ENCODE measurements at regions not wholly inside any gene's neighbourhood (a gene's known extent, or its start where the extent isn't known, plus 50 kb on each side); places are given as distances from the start of the nearest gene placed in this dataset.

- TF ChIP-seq, protein P1, sequence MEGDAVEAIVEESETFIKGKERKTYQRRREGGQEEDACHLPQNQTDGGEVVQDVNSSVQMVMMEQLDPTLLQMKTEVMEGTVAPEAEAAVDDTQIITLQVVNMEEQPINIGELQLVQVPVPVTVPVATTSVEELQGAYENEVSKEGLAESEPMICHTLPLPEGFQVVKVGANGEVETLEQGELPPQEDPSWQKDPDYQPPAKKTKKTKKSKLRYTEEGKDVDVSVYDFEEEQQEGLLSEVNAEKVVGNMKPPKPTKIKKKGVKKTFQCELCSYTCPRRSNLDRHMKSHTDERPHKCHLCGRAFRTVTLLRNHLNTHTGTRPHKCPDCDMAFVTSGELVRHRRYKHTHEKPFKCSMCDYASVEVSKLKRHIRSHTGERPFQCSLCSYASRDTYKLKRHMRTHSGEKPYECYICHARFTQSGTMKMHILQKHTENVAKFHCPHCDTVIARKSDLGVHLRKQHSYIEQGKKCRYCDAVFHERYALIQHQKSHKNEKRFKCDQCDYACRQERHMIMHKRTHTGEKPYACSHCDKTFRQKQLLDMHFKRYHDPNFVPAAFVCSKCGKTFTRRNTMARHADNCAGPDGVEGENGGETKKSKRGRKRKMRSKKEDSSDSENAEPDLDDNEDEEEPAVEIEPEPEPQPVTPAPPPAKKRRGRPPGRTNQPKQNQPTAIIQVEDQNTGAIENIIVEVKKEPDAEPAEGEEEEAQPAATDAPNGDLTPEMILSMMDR (IDR thresholded peaks at IDR 0.05; ENCODE audit: extremely low read depth, missing control alignments) = no peak
- DNase-seq (ENCODE audit: low spot score) = no peak
These were observed 213.6 kb downstream of the CDC14C start for GRCh38 chr7:49137978-49138377.

- TF ChIP-seq, protein P1 (IDR thresholded peaks at IDR 0.05; ENCODE audit: extremely low read depth, missing control alignments) = no peak
- no peak for DNase-seq (ENCODE audit: low spot score)
These were observed 226.1 kb downstream of the CDC14C start for GRCh38 chr7:49150486-49150885.

- no peak for DNase-seq (ENCODE audit: low spot score)
- TF ChIP-seq, protein P1 (IDR thresholded peaks at IDR 0.05; ENCODE audit: extremely low read depth, missing control alignments) = no peak
These were observed 226.8 kb downstream of the CDC14C start for GRCh38 chr7:49151146-49151545.

DNA sequence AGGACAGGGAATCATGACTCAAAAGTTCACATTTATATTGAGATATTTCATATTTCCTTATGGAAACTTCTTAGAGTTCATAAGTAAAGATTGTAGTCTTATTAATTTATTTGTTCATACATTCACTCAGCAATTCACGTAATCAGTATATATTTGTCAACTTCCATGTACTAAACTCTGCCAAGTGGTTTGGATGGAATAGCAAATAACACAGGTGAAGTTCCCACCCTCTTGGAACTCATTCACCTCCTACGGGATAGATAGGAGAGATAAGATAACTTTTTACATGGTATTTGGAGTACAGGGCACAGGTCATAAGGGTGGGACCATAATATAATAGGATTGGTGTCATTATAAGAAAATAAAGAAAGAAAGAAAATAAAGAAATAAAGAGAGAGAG, 234.0 kb downstream of the CDC14C start:
- TF ChIP-seq, protein P1 (IDR thresholded peaks at IDR 0.05; ENCODE audit: extremely low read depth, missing control alignments) = no peak
- no peak for DNase-seq (ENCODE audit: low spot score)

DNA sequence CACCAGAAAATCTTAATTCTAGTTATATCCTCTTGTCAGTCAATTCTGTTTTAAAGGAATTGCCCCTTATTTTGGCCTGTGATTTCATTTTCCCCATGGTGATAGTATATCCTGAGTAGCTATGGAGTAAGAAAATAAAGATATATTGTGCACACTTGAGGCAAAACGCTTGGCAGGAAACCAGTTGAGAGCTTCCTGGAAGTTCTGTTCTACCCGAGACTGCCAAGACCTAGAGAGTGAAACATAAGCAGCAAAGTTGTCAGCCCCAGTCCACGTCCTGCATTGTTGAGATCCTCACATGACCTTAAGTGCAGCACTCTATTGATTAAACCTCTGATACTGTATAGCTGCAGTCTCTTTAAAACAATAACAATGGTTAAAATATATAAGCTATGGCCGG, 235.2 kb downstream of the CDC14C start:
- DNase-seq (ENCODE audit: low spot score) = no peak
- TF ChIP-seq, protein P1 (IDR thresholded peaks at IDR 0.05; ENCODE audit: extremely low read depth, missing control alignments) = no peak

DNA sequence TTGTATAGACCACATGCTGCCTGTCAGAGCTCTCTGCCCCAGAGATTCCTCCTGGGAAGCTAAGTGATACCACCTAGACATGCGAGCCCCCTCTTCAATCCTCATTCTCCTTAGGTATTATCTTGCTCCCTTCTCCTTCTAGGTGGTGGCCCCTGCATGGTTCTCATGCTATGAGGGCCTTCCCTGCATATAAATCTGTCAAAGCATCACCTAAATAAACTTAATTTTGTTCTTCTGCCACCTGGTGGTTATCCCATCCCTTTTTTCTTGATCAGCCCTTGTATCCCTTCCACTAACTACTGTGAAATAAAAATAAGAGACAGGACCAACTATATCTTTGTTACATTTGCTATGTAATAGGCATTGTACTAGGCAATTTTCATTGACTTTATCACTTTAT, 242.1 kb downstream of the CDC14C start:
- TF ChIP-seq, protein P1 (IDR thresholded peaks at IDR 0.05; ENCODE audit: extremely low read depth, missing control alignments) = no peak
- DNase-seq (ENCODE audit: low spot score) = no peak

DNA sequence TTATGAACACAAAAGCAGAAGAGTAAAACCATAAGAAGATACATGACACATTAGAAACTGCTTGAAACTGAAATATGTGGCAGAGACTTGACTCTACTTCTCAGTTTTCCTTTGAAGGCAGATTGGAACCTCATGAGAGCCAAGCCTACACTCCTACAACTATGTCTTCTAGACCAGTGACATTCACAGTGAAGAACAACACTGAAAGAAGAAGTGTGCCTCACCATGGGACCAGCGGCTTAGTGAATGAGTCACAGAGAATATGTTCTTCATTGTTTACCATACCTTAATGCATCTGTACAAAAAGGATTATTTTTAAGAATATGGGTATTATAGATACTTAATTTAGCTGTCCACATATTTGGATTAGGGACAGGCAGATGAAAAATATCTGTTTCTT, 248.3 kb downstream of the CDC14C start:
- no peak for DNase-seq (ENCODE audit: low spot score)
- TF ChIP-seq, protein P1 (IDR thresholded peaks at IDR 0.05; ENCODE audit: extremely low read depth, missing control alignments) = no peak

All from GM20000 (cell line).